Activated naive CD4-positive, alpha-beta T cell treated with anti-CD3 and anti-CD28 coated beads, Interleukin-2, amount 50 U/mL, for 24 hours (primary cell): ENCODE measurements at regions not wholly inside any gene's neighbourhood (a gene's known extent, or its start where the extent isn't known, plus 50 kb on each side); places are given as distances from the start of the nearest gene placed in this dataset.

Experiments used
- H3K27ac Mint-ChIP-seq: one replicate; pipeline ENCODE4 v1.8.0; 2021; ENCODE audit warnings: mild to moderate bottlenecking, mixed read lengths
- H3K27me3 Mint-ChIP-seq: one replicate; pipeline ENCODE4 v1.8.0; 2021; ENCODE audit warnings: mixed read lengths
- H3K36me3 Mint-ChIP-seq: one replicate; pipeline ENCODE4 v1.8.0; 2021; ENCODE audit warnings: mixed read lengths
- H3K4me1 Mint-ChIP-seq: one replicate; pipeline ENCODE4 v1.8.0; 2021; ENCODE audit warnings: mixed read lengths
- H3K4me3 Mint-ChIP-seq: one replicate; pipeline ENCODE4 v1.8.0; 2021; ENCODE audit warnings: mild to moderate bottlenecking, mixed read lengths
- H3K9me3 Mint-ChIP-seq: one replicate; pipeline ENCODE4 v1.8.0; 2021; ENCODE audit warnings: mixed read lengths

- Mint-ChIP-seq H3K36me3 (no peaks in the 10 kb centered on the region), H3K4me1 (no peaks in the 10 kb centered on the region), H3K9me3 (peaks cover 6% of the 10 kb centered on the region), H3K4me3 (no peak overlapping the region), H3K27ac (no peak overlapping the region), H3K27me3 (no peaks in the 10 kb centered on the region)
Observed at GRCh38 chr3:164683489-164683888, 394.8 kb downstream of the SI start.

DNA sequence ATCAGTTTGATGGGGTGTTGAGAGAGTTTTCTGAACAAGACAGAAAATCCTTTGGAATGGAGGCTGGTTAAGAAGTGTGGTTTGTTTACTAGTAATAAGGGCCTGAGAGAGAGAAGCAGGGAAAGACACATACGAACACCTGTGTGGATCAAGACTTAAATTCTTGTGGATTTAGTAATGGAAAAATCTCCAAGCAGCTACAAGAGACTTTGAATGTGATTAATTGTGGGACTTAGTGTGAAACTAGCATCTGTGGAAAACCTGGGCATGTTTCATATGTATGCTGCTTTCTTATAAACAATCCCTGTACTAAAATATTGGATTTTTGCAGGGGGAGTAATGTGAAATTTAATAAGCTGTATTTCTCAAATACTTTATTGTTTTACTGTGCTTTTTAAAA lies 399.1 kb downstream of the SI start:
- Mint-ChIP-seq H3K9me3 (peaks cover 6% of the 10 kb centered on the region), H3K4me1 (no peaks in the 10 kb centered on the region), H3K4me3 (no peak overlapping the region), H3K36me3 (no peaks in the 10 kb centered on the region), H3K27me3 (no peaks in the 10 kb centered on the region), H3K27ac (no peak overlapping the region)

GRCh38 chr3:164677317-164677716 lies 401.0 kb downstream of the SI start:
- Mint-ChIP-seq H3K27ac (no peak overlapping the region), H3K27me3 (no peaks in the 10 kb centered on the region), H3K36me3 (no peaks in the 10 kb centered on the region)

DNA sequence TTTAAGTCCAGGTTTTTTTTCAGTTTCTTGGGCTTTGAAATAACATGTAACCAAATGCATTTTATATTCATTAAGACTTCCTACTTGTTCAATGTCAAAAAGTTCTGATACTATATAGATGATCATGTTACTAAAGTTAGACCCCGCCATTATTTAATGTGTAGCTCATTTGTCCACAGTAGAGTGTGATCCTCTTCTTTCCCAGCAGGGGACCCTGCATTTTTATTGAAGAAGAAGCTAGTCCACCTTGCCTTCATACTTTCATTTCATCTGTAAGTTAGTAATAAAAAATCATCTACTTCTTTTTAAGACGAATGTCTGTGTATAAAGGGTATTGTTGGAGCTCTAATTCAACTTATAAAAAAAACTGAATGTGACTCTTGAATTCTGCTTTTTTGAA lies 404.6 kb downstream of the SI start:
- H3K9me3 Mint-ChIP-seq = peaks cover 10% of the 10 kb centered on the region
- no peaks in the 10 kb centered on the region for H3K27me3 Mint-ChIP-seq
- no peak overlapping the region for H3K4me3 Mint-ChIP-seq
- no peak overlapping the region for H3K27ac Mint-ChIP-seq
- no peaks in the 10 kb centered on the region for H3K4me1 Mint-ChIP-seq
- no peaks in the 10 kb centered on the region for H3K36me3 Mint-ChIP-seq

More at GRCh38 chr3:164677317-164677716, 401.0 kb downstream of the SI start:
- Mint-ChIP-seq H3K4me3 (no peak overlapping the region), H3K4me1 (no peaks in the 10 kb centered on the region), H3K9me3 (peaks cover 9% of the 10 kb centered on the region)

GRCh38 chr3:164658125-164658524 lies 420.2 kb downstream of the SI start:
- Mint-ChIP-seq H3K36me3 (no peaks in the 10 kb centered on the region), H3K27ac (no peak overlapping the region), H3K4me3 (no peak overlapping the region), H3K27me3 (no peaks in the 10 kb centered on the region), H3K4me1 (no peaks in the 10 kb centered on the region), H3K9me3 (peaks cover 7% of the 10 kb centered on the region)

GRCh38 chr3:164657631-164658030 lies 420.7 kb downstream of the SI start:
- Mint-ChIP-seq H3K4me3 (no peak overlapping the region), H3K27me3 (no peaks in the 10 kb centered on the region), H3K27ac (no peak overlapping the region), H3K4me1 (no peaks in the 10 kb centered on the region), H3K36me3 (no peaks in the 10 kb centered on the region), H3K9me3 (peaks cover 7% of the 10 kb centered on the region)

- Mint-ChIP-seq H3K4me3 (no peak overlapping the region), H3K36me3 (no peaks in the 10 kb centered on the region), H3K4me1 (no peaks in the 10 kb centered on the region), H3K27me3 (no peaks in the 10 kb centered on the region), H3K9me3 (peaks cover 7% of the 10 kb centered on the region), H3K27ac (no peak overlapping the region)
Observed at GRCh38 chr3:164655462-164655861, 422.8 kb downstream of the SI start.

DNA sequence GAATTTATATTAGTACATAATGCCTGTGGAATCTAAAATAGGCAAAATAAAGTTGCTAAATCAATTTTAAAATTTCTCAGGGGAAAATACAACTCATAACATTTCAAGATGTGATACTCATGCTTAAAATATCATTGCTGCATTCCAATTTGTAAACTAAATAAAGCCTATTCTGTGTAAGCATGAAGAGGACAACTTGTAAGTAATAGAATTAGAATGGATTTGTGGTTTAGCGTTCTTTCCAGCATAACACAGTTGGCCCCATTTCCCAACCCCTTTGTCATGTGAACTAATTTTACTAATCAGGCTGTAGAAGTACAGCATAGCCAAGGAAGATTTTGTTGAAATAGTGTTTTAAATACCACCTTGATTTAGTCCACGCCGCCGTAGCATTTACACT lies 437.2 kb downstream of the SI start:
- Mint-ChIP-seq H3K4me1 (no peaks in the 10 kb centered on the region), H3K9me3 (no peaks in the 10 kb centered on the region), H3K4me3 (no peak overlapping the region), H3K36me3 (no peaks in the 10 kb centered on the region), H3K27me3 (no peaks in the 10 kb centered on the region), H3K27ac (no peak overlapping the region)

GRCh38 chr3:164640591-164640990 lies 437.7 kb downstream of the SI start:
- Mint-ChIP-seq H3K4me3 (no peak overlapping the region), H3K36me3 (no peaks in the 10 kb centered on the region), H3K27me3 (no peaks in the 10 kb centered on the region), H3K27ac (no peak overlapping the region), H3K9me3 (no peaks in the 10 kb centered on the region), H3K4me1 (no peaks in the 10 kb centered on the region)

GRCh38 chr3:164620956-164621355 lies 457.3 kb downstream of the SI start:
- Mint-ChIP-seq H3K9me3 (no peaks in the 10 kb centered on the region), H3K4me3 (no peak overlapping the region), H3K4me1 (no peaks in the 10 kb centered on the region), H3K27me3 (no peaks in the 10 kb centered on the region), H3K27ac (no peak overlapping the region), H3K36me3 (no peaks in the 10 kb centered on the region)

DNA sequence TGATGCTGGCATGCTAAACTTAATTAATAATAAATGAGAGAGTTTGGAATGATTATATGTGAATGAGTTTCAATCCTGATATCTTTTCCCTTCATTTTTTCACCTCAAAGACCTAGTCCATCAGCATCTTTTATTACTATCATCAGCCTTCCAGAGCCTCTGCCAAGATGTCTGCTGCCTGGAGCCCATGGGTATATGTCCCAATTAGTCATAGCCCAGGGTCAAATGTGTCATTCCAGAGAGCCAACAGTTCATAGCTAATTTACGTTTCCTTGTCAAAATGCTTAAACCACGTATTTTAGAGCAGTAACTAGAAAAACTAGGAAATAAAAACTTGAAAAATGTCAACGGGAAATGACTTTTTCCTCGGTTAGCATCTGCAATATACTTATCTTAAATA lies 457.9 kb downstream of the SI start:
- H3K4me1 Mint-ChIP-seq = no peaks in the 10 kb centered on the region
- no peak overlapping the region for H3K4me3 Mint-ChIP-seq
- H3K27me3 Mint-ChIP-seq = no peaks in the 10 kb centered on the region
- H3K9me3 Mint-ChIP-seq = no peaks in the 10 kb centered on the region
- H3K27ac Mint-ChIP-seq = no peak overlapping the region
- no peaks in the 10 kb centered on the region for H3K36me3 Mint-ChIP-seq

DNA sequence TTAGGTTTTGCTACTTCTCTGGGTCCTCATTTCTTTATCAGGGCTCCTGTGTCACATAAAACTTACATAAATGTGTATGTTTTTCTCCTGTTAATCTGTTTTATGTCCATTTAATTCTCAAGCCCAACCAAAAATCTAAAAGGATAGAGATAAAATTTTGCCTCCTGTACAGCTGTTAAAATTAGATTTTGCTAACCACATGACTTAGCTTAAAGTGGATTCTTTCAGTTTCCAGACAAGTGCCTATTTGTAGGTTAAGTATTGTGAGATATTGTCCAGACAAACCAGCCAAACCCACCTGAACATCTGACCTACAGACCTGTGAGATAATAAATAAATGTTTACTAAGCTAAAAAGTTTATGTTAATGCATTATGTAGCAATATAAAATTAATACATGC lies 465.5 kb downstream of the SI start:
- Mint-ChIP-seq H3K4me3 (no peak overlapping the region), H3K36me3 (no peaks in the 10 kb centered on the region), H3K4me1 (no peaks in the 10 kb centered on the region), H3K27ac (no peak overlapping the region), H3K27me3 (no peaks in the 10 kb centered on the region), H3K9me3 (no peaks in the 10 kb centered on the region)

GRCh38 chr3:164608554-164609276 lies 469.6 kb downstream of the SI start:
- Mint-ChIP-seq H3K27ac (no peak overlapping the region), H3K4me1 (no peaks in the 10 kb centered on the region), H3K27me3 (no peaks in the 10 kb centered on the region), H3K4me3 (no peak overlapping the region), H3K36me3 (no peaks in the 10 kb centered on the region), H3K9me3 (no peaks in the 10 kb centered on the region)

DNA sequence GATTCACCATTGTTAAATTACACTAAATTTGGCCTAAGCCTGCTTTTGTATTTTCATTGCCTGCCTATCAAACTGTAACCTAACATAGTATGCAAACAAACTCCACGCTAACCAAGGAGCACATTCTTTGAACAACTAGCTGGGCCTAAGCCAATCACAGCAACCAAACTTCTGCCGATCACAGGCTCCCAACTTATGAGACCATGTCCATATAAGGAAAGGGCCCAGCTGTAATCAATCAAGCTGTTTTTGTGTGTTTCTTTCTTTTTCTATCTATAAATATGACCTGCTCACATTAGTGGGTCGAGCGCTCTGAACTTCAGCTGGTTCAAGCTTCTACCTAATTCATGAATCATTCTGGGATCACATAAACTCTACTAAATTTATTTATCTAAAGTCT lies 473.6 kb downstream of the SI start:
- Mint-ChIP-seq H3K4me1 (no peaks in the 10 kb centered on the region), H3K27ac (no peak overlapping the region), H3K9me3 (no peaks in the 10 kb centered on the region), H3K27me3 (no peaks in the 10 kb centered on the region), H3K4me3 (no peak overlapping the region), H3K36me3 (no peaks in the 10 kb centered on the region)

DNA sequence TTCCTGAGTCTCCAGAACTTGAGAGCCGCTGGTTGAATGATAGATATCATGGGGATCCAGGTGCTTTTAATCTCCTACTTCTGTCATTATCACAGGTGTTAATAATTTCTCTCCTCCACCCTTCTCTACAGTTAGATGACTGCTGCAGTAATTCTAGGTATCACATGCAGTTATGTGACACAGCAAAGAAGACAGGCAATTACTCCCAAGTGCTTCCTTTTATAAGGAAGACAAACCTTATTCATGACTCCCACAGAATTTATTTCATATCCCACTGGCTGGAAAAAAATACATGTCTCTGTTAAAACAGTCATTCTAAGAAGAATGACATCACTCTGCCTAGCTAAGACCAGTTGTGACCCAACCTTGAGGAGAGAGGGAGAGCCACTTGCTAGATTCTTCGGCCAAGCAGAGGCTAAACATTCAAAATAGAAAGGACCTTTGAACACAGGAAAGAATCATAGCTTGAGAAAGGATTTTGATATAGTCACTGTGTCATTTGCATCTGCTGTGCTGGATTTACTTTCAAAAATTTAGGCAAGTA lies 500.6 kb downstream of the SI start:
- Mint-ChIP-seq H3K36me3 (no peaks in the 10 kb centered on the region), H3K9me3 (no peaks in the 10 kb centered on the region), H3K27me3 (no peaks in the 10 kb centered on the region), H3K4me1 (no peaks in the 10 kb centered on the region), H3K4me3 (no peak overlapping the region), H3K27ac (no peak overlapping the region)

DNA sequence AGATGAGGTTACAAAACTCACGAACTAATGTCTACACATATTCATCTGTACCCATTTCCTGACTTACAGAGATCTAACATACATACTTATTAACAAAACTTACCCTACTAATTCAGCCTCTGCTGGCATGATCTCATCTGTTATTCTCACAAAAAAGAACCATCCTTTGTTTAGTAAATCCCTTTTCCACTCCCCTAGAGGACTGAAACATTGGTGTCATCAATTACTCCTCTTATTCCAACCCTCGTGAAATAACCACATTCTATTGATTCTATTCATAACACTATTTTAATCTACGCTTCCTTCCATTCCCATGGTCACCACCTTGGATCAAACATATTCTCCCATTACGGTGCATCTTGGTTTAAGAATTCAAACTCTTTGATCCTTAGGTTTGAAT lies 505.9 kb downstream of the SI start:
- no peaks in the 10 kb centered on the region for H3K4me1 Mint-ChIP-seq
- no peak overlapping the region for H3K27ac Mint-ChIP-seq
- no peaks in the 10 kb centered on the region for H3K27me3 Mint-ChIP-seq
- H3K9me3 Mint-ChIP-seq = no peaks in the 10 kb centered on the region
- no peaks in the 10 kb centered on the region for H3K36me3 Mint-ChIP-seq
- no peak overlapping the region for H3K4me3 Mint-ChIP-seq

GRCh38 chr3:164550857-164551256 lies 527.4 kb downstream of the SI start:
- Mint-ChIP-seq H3K9me3 (peaks cover 11% of the 10 kb centered on the region), H3K4me3 (no peak overlapping the region), H3K36me3 (no peaks in the 10 kb centered on the region), H3K27me3 (no peaks in the 10 kb centered on the region), H3K4me1 (no peaks in the 10 kb centered on the region), H3K27ac (no peak overlapping the region)
